ENCODE measurements at regions not wholly inside any gene's neighbourhood (a gene's known extent, or its start where the extent isn't known, plus 50 kb on each side); places are given as distances from the start of the nearest gene placed in this dataset.

DNA sequence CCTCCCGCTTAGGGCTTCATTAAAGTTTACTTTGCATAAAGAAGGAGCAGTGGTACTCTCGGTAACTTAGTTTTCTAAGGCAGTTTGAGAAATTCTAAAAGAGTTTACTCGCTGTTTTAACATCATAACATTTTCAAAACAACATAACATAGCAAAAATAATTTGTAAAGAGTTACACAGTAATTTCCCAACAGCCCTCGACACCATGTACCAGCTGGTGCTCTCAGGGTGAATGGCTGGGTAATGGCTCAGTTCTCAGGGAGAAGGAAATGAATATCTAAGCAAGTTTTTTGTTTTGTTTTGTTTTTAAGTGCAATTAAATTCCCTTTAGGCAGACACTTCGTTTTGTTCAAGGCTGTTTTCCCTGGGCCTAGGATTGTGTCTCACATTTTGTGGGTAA lies 435.3 kb downstream of the C4orf33 start:
- H3K79me2 ChIP-seq (ENCODE audit: low read length), result no peaks in the 10 kb centered on the region
- no peaks in the 10 kb centered on the region for H3K36me3 ChIP-seq (replicated peaks; ENCODE audit: low read depth, low read length)
- no peaks in the 10 kb centered on the region for H3K9me3 ChIP-seq (ENCODE audit: insufficient read depth, low read length)
- no peak overlapping the region for H2AFZ ChIP-seq (ENCODE audit: low read depth, low read length)
- peaks cover 42% of the 10 kb centered on the region for H3K27me3 ChIP-seq (ENCODE audit: low read depth, low read length)
- H3K4me1 ChIP-seq (ENCODE audit: low read length), result peaks cover 15% of the 10 kb centered on the region
- no peak overlapping the region for H3K27ac ChIP-seq (ENCODE audit: low read length)
- H3K4me3 ChIP-seq (ENCODE audit: low read length), result no peak overlapping the region
- TF ChIP-seq CTCF (IDR thresholded peaks at IDR 0.05; ENCODE audit: low read depth, low read length) (no peak), EZH2phosphoT487 (IDR thresholded peaks at IDR 0.05; ENCODE audit: low read depth) (no peak)
- H4K20me1 ChIP-seq (ENCODE audit: insufficient read depth, low read length), result no peaks in the 10 kb centered on the region
- H3K9ac ChIP-seq (ENCODE audit: low read length), result no peak overlapping the region
- H3K4me2 ChIP-seq (ENCODE audit: low read length), result no peak overlapping the region

DNA sequence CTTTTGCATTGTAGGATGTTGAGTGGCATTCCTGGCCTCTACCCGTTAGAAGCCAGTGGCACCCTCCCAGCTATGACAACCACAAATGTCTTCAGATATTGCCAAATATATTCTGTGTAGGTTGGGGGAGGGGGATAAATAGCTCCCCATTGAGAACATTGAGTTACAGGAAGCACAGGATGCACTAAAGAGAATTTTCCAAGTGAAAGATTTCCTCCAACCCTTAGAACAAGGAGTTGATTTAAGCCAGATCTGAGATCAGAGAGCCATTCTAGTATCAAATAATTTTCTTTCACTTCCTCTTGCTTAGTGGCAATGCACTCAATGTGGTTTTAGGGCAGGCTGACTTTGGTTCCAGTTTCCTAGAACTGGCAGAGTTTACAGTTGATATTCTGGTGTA lies 436.6 kb downstream of the C4orf33 start:
- no peak overlapping the region for H3K27ac ChIP-seq (ENCODE audit: low read length)
- H3K4me3 ChIP-seq (ENCODE audit: low read length), result no peak overlapping the region
- H4K20me1 ChIP-seq (ENCODE audit: insufficient read depth, low read length), result no peaks in the 10 kb centered on the region
- H3K9ac ChIP-seq (ENCODE audit: low read length), result no peak overlapping the region
- TF ChIP-seq EZH2phosphoT487 (IDR thresholded peaks at IDR 0.05; ENCODE audit: low read depth), result no peak
- TF ChIP-seq CTCF (IDR thresholded peaks at IDR 0.05; ENCODE audit: low read depth, low read length), result no peak
- H3K4me2 ChIP-seq (ENCODE audit: low read length), result peak overlapping the region; percentile 32
- H3K27me3 ChIP-seq (ENCODE audit: low read depth, low read length), result peaks cover 42% of the 10 kb centered on the region
- peaks cover 15% of the 10 kb centered on the region for H3K4me1 ChIP-seq (ENCODE audit: low read length)
- no peak overlapping the region for H2AFZ ChIP-seq (ENCODE audit: low read depth, low read length)
- H3K9me3 ChIP-seq (ENCODE audit: insufficient read depth, low read length), result no peaks in the 10 kb centered on the region
- H3K36me3 ChIP-seq (replicated peaks; ENCODE audit: low read depth, low read length), result no peaks in the 10 kb centered on the region
- no peaks in the 10 kb centered on the region for H3K79me2 ChIP-seq (ENCODE audit: low read length)

- no peaks in the 10 kb centered on the region for H3K4me1 ChIP-seq (ENCODE audit: low read length)
- no peaks in the 10 kb centered on the region for H3K27me3 ChIP-seq (ENCODE audit: low read depth, low read length)
- no peaks in the 10 kb centered on the region for H3K79me2 ChIP-seq (ENCODE audit: low read length)
- no peak overlapping the region for H3K4me2 ChIP-seq (ENCODE audit: low read length)
- no peak overlapping the region for H3K27ac ChIP-seq (ENCODE audit: low read length)
- no peak for TF ChIP-seq EZH2phosphoT487 (IDR thresholded peaks at IDR 0.05; ENCODE audit: low read depth)
- TF ChIP-seq CTCF (IDR thresholded peaks at IDR 0.05; ENCODE audit: low read depth, low read length), result no peak
- no peak overlapping the region for H3K4me3 ChIP-seq (ENCODE audit: low read length)
- no peaks in the 10 kb centered on the region for H4K20me1 ChIP-seq (ENCODE audit: insufficient read depth, low read length)
- no peak overlapping the region for H2AFZ ChIP-seq (ENCODE audit: low read depth, low read length)
- H3K36me3 ChIP-seq (replicated peaks; ENCODE audit: low read depth, low read length), result no peaks in the 10 kb centered on the region
- no peak overlapping the region for H3K9ac ChIP-seq (ENCODE audit: low read length)
- H3K9me3 ChIP-seq (ENCODE audit: insufficient read depth, low read length), result no peaks in the 10 kb centered on the region
Measured at GRCh38 chr4:129543299-129543698, 447.3 kb downstream of the C4orf33 start.

GRCh38 chr4:129545599-129546278 lies 449.8 kb downstream of the C4orf33 start:
- Histone ChIP-seq H3K27ac (ENCODE audit: low read length) (no peak overlapping the region), H3K4me3 (ENCODE audit: low read length) (no peak overlapping the region), H2AFZ (ENCODE audit: low read depth, low read length) (no peak overlapping the region), H3K9me3 (ENCODE audit: insufficient read depth, low read length) (no peaks in the 10 kb centered on the region), H4K20me1 (ENCODE audit: insufficient read depth, low read length) (no peaks in the 10 kb centered on the region), H3K79me2 (ENCODE audit: low read length) (no peaks in the 10 kb centered on the region), H3K36me3 (replicated peaks; ENCODE audit: low read depth, low read length) (no peaks in the 10 kb centered on the region), H3K9ac (ENCODE audit: low read length) (no peak overlapping the region), H3K4me2 (ENCODE audit: low read length) (no peak overlapping the region), H3K27me3 (ENCODE audit: low read depth, low read length) (no peaks in the 10 kb centered on the region), H3K4me1 (ENCODE audit: low read length) (no peaks in the 10 kb centered on the region)
- TF ChIP-seq CTCF (IDR thresholded peaks at IDR 0.05; ENCODE audit: low read depth, low read length) (no peak), EZH2phosphoT487 (IDR thresholded peaks at IDR 0.05; ENCODE audit: low read depth) (no peak)

Data from OCI-LY3 (cell line).